OCI-M1 (cell line): ENCODE measurements at regions not wholly inside any gene's neighbourhood (a gene's known extent, or its start where the extent isn't known, plus 50 kb on each side); places are given as distances from the start of the nearest gene placed in this dataset.

Source experiments
- DNase-seq: peaks from one replicate; lab custom pipeline; 2025; lab: John Stamatoyannopoulos, UW

DNA sequence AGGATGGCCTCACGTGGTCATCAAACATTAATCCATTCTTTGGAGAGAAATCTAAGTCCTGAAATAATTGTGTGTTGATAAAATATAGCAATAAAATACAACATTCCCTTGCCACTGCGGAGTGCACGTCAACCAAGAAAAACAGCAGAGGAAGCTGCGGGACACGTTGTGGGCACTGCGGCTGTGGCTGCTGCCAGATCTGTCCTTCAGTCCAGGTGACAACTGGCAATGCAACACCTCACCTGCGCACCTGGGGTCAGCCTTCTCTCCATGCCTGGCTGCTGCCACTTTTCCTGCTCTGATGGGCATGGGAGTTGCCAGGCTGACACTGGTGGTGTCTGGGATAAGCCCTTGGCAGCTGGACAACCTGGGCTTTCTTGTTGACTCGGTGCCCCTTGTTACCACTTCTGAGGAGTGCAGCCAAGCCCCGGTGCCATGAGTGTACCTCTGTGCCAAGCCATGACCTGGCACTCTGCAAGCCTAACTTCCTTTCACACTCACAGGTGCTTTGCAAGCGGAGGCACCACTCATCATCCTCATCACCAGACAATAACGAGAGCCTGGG lies 251.6 kb upstream of the TSHZ3 start:
- DNase-seq, result no peak

DNA sequence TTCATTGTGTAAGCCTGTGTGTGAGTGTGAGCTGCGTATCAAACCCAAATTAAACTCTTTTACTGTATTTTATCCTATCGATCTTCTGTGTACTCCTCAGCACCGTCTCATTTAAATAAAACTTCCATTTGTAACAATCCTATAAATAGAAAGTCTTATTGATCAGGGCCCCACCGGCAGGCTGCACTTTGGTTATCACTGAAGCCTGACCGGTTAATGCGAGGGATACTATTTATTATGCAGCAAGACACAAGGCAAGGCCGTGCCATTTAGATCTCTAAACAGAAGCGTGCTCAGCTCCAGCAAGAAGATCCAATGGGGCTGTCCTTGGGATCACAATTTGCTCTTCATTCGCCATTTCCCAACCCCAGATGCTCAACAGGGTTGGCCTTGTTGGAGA lies 252.6 kb upstream of the TSHZ3 start:
- DNase-seq, result no peak

DNA sequence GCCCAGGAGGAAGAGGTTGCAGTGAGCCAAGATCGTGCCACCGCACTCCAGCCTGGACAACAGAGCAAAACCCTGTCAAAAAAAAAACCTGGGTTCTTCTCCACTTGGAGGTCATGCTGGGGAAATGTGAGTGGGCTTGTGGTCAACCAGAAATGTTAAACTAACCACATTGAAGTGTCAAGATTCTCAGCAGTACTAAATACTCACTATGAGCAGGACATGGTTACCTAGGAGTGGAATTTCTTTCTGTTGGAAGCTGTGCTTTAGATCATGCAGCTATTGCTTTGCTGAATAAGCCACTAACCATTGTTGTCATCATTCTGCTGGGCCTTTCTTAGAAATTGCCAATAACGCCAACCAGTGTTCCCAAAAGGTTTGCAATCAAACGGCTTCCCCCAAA lies 253.3 kb upstream of the TSHZ3 start:
- no peak for DNase-seq

DNA sequence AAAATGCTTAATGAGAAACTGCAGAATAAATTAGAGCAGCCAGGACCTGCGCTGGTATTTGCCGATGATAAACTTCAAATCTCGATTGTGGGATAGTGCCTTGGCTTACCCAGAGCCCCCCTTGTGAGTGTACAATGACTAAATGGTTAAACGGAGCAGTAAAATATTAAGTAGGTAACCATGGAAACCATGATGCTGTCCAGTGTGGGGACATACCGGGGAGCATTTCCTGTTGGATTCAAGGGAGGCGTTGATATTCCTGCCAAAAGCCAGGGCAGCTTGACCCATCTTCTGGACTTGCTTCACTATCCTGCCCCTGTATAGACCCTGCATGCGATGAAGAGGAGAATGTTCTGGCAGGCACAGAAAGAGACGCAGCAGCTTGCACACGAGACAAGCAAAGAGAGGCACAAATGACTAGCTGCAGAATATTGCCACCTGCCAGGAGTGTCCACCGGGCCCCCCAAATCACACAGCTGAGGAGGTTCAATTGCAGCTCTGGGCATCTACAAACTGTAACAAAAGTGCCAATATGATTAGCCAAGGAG lies 255.3 kb upstream of the TSHZ3 start:
- no peak for DNase-seq

DNA sequence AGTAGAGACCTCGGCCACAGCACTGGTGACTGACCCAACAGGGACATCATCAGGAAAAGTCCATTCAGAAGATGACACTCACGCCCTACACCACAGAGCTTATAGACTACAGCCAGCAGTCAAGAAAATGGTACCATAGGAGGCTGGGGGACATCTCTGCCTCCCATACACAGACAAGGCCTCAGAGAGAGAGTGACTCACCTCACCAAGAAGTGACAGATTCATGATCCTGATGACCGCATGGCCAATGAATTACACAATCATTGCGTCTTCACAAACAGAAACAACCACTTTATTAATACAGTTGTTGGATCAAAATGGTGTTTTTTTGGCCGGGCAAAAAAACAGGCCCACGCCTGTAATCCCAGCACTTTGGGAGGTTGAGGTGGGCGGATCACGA lies 260.8 kb upstream of the TSHZ3 start:
- DNase-seq, result no peak

DNA sequence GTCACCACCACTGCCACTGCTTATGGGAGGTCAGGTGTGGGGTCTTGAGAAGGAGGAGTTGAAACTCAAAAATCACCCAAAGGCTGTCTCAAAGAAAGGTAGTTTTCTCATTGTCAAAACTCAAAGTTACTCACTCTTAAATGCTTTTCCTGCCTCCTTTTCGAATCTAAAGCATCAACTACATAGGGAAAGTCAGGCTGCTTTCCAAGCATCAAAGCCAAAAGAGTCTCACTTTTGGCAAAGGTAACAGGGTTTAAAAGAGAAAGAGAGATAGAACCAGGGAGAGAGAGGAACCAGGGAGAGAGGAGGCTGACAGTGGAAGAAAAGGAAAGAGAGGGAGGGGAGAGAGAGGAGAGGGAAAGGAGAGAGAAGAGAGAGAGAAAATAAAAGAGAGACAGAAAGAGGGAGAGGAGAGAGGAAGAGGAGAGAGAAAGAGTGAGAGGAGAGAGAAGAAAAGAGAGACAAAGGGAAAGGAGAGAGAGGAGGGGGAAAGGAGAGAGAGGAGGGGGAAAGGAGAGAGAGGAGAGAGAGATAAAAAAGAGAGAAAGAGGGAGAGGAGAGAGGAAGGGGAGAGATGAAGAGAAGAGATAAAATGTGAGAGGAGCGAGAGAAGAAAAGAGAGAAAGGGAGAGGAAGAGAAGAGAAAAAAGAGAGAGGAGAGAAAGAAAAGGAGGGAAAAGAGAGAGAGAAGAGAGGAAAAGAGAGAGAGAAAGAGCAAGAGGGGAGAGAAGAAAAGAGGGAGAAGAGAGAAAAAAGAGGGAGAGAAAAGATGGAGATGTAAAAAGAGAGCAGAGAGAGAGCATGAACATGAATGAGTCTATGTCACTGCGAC lies 262.0 kb upstream of the TSHZ3 start:
- DNase-seq, result no peak

DNA sequence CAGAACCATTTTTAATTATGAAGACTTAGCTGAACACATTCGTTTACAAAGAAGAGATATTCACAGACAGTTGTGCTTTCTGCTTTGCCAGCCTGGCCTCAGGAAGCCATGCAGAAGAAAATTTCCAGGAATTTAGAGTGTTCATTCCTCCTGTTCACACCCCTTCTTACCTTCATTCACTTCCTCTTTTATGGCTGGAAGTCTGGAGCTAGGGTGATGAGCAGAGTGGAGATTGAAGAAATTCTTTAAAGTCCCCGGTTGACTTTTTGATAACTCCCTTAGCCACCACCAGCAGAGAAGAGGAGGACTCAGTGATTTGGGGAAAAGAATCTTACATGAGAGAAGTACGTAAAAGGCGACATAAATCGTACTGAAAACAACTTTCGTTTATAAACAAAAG lies 263.6 kb upstream of the TSHZ3 start:
- DNase-seq, result no peak

DNA sequence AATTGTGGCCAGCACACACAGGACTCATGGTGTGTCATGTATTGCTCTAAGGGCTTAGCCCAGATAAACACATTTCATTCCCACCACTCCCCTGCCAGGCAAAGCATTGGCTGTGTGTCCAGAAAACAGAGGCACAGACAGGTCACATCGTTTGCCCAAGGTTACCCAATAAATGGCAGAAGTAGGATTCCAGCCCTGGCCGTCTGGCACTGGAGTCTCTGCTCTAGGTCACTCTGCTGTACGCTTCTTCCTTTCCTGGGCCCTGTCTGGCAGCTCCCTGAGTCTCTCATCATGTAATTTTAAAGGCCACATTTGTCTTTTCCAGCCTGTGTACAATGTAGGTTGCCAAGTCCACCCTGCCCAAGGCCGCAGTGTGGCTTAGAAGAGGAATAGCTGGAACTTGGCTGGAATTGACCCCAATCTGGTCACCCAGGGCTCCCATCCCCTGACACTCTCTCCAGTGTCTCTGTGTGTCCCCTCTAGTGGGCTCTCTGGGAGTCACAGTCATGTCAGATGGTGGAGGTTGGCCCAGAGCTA lies 264.5 kb upstream of the TSHZ3 start:
- DNase-seq, result no peak

DNA sequence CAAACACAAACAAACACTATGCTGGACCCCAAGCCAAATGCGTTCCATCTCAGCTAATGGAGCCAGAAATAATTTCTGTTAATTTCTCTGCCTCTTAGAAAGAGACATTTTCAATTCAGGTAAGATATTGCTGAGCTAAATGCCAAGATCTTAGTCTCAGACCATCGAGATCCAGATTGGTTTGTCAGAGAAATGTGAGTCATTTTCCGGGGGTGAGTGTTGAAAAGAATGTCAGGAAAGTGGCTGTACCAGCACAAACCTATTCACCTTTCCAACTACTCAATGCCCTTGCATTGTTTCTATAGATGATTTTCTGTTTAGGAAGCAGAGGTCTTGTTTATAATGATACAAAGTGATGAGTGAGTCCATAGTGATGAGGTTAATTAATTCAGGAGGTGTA lies 266.8 kb upstream of the TSHZ3 start:
- DNase-seq, result no peak

DNA sequence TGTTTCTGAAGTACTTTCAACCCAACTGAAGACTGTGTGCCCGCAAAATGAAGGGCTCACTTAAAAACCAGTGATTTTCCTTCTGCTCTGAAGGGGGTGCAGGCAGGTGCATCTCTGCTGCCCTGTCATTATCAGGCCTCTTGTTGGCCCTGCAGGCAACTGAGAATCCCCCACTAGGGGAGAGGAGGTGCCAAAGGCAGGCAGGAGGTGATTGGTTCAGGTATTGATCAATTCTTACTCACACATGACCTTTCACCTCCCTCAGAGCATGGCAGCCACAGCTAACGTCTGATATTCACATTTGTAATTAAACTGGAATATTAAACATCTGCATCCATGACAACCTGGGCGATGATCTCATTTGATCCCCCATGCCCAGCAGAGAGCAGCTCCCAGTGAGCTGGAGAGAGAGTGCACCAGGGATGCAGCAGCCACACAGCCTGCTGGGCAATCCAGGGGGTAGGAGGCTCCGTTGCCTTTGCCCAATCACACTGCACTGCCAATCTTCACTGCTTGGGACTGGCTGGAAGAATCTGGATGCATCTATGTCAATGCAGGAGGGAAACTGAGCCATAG lies 267.9 kb upstream of the TSHZ3 start:
- no peak for DNase-seq

DNA sequence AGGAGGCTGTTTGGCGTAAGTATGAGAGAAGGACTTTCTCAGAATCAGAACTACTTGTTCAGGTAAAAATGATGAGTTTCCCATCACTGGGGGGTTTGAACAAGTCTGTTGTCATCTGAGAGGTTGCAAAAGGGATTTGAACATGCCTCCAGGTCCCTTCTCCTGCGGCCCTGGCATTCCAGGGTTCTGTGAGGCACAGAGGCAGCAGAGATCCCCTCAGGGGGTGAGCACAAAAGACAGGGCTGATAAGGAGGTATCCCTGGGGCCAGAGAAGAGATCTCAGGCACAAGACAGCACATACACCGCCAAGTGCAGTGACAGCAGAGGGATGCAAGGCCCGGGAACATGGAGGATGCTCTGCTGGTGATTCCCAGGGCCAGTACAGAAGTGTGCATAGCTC lies 275.8 kb upstream of the TSHZ3 start:
- DNase-seq, result no peak

DNA sequence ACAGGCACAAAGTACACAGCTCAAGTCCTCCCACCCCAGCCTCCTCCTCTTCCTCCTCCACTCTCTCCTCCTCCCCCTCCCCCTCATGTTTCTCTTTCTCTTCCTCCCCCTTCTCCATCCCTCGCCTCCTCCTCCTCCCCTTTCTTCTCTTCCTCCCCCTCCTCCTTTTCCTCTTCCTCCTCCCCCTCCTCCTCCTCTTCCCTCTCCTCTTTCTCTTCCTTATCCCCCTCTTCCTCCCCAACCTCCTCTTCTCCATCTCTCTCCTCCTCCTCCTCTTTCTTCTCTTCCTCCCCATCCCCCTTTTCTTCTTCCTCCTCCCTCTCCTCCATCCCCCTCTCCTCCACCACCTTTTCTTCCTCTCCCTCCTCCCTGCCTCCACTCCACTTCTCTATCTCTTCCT lies 276.3 kb upstream of the TSHZ3 start:
- no peak for DNase-seq

DNA sequence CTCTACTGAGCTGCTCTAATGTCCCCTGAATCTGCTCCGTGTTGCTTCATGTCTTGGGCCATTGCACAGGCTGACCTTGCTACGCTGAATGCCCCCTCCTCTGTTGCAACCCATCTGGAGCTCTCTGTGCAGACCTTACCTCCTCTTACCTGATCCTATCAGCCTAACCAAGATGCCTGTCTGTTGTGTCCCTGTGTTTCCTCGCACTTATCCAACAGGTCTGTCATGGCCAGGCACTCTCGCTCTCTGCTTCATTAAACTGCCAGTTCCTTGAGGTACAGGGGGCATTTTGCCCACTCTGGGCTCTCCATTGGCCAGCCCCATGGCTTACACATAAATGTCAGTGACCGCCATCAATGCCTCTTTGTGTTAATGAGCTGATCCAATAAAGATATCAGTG lies 277.7 kb upstream of the TSHZ3 start:
- no peak for DNase-seq

DNA sequence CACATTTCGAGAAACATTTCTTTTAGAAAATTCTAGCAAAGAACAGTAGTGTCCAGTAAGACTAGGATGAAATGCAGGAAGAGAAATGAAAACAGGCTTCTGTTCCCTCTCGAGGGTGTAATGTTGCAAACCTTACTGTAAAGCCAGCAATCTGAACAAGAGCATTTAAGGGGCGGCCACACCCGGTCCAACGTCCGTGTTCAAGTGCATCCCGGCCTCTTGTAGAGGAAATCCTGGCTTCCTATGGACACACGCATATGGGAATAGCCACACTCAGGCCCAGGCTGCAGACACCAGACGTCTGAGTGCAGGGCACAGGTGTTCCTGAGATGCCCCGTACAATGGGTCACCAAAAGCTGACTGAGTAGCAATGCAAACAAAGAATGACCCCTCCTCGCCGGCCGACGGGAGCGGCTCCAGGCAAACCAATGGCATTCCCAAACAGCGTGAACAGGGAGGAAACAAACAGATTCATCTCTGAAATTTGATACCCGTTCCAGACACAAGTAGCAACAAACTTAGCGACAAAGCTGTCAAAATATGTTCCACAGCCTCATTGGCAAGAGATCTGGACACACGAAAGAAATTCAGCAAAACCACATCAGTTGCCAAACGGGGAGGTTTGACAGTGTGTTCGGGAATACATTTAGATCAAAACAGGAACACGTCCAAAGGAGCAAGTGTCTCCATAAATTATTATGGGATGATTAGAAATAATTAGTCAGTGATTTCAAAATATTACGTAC lies 278.6 kb upstream of the TSHZ3 start:
- DNase-seq, result no peak

DNA sequence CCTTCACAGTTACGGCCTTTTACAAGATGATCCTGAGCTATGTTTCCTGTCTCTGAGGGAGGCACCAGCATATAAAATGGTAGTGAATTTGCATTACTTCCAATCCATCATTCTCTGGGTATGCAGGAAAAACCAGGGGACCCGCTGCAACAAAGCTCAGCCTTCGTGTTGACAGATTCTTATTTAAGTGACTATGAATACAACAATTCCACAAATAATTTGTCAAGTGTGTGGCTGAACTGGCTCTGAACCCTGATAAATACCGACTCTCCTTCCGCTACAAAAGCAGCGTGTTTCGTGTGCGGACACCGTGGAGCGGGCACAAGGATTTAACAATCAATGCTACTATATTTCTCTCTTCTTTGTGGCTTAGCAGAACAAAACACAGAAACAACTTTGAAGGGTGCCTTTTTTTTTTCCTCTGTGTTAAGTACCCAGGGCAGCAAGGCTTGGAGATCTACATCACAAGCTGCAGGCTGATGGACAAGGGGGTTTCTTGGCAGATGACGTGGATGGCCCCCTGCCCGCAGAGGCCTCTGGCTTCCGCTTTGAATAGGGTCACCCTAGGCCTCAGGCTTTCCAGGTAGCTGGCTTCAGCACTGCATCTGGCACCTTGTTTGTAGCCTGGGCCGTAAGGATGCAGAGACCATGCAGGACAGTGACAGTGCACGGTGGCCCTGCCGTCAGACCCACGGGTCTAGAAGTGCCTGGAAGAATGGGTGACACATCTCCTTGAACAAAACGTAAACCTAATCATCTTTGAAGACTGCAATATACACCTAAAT lies 280.5 kb upstream of the TSHZ3 start:
- DNase-seq, result no peak

DNA sequence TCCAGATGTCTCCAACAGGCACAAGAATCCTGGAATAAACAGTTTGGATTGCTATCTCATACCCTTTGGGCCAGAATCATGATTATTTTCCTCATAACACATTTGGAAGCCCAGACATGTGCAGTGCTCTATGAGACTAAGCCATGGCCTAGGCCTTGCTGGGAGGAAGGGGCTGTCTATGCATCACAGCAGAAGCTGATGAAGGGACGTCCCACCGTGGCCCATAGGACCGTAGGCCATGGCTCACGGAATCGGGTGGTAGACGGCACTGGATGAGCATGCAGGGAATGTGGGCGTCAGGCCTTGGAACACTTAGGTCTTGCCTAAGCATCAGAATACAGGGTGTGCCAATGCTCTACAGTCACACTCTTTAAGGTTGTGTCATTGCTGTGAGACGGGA lies 283.8 kb upstream of the TSHZ3 start:
- DNase-seq, result no peak

DNA sequence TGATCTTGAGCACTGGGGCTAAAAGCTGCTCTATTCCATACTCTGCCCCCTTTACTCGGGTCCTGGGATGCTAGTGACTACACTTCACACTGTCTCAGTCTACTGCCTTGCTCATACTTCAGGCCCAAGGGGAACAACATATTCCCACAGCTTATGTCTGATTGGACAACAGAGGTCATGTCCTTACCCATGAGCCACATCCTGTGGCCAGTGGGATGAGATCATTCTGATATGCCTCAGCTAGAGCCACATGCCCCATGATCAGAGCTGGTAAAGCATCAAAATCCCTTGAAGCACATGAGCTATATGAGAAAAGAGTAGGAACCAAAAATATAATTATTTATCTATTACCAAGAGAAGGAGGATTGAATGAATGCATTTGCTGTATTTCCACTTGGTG lies 290.1 kb upstream of the TSHZ3 start:
- DNase-seq, result no peak

DNA sequence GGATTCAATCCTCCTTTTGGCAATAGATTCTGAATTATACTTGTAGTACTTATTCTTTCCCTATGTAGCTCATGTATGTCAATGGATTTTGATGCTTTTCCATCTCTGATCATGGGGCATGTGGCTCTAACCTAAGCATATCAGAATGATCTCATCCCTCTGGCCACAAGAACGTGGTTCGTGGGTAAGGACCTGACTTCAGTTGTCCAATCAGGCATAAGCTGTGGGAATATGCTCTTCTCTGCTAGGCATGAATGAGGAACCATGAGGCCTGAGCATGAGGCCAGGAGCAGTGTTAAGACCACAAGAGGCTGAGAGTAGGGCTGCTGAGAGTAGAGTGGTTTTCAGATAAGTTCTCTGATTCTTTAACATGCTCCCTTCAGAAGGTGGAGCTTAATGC lies 292.4 kb upstream of the TSHZ3 start:
- DNase-seq, result no peak

DNA sequence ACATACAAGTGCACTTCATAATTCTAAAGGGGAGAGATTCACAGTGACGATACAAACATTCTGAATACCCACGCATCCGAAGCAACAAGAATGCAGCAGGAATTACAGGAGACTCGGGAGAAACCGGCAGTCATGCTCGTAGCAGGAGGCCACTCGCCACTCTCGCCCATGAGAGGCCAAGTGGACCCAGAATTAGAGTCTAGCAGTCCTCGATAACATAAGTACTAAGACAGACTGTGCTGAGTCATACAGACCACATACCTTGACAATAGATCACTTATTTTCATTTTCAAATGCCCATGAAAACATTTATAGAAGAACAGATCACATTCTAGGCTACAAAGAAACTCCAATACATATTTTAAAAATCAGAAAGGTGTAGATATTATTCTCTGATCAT lies 299.1 kb upstream of the TSHZ3 start:
- DNase-seq, result no peak

DNA sequence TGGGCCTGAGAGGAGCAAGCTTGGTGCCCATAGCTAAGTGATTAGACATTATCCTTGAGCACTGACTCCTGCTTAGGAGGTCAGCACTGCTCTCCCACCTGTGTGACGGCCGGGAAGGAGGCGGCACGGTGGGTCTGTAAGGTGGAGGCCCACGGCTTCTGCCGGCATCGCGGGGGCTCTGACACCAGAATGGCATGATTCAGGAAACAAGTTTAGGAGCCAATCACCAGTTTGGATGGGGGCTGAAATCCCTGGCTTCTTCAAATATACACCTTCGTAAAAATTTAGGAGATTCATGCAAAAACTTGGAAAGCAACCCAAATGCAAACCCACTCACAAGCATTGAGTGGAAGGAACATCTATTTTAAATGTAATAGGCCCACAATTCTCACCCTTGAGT lies 307.3 kb upstream of the TSHZ3 start:
- no peak for DNase-seq

DNA sequence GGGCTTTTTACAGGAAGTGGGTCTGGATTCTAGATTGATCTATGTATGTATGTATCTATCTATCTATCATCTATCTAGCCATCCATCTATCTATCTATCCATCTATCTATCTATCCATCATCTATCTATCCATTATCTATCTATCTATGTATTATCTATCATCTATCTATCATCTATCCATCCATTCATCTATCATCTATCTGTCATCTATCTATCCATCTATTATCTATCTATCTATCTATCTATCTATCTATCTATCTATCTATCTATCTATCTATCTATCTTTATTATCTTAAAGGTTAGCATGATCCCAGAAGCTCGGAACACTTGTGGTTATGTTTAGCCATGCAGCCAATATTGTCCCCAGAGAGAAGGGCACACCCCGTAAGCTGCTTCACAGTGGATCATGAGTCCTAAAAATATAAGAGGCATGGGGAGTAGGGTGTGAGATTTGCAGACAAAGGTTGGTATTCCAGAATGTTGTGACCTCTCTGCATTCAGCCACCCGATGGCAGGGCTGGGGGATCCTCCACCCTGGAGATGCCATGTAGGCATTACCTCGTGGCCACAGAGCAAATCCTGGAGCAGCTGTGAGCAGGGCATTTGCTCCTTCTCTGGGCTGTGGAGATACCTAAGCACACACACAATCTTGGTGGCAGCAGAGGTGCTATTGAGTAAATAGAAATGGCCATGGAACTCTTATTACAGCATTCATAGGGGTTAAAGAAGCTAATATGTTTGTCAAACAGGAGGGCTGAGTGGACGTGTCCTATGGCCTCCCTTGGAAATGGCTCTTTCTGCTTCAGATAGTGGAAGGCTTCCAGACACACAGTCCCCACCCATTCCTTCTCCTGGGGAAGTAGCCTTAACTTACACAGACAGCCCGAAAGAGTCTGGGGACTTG lies 310.0 kb upstream of the TSHZ3 start:
- no peak for DNase-seq
